ENCODE measurements at regions not wholly inside any gene's neighbourhood (a gene's known extent, or its start where the extent isn't known, plus 50 kb on each side); places are given as distances from the start of the nearest gene placed in this dataset.

GRCh38 chr5:43993634-43994351 lies 390.8 kb downstream of the NNT start:
- TF ChIP-seq RBM17 (IDR thresholded peaks at IDR 0.05; ENCODE audit: borderline replicate concordance, low read depth, low read length) (no peak), BHLHE40 (IDR thresholded peaks at IDR 0.05; ENCODE audit: low read length) (no peak), NKRF (IDR thresholded peaks at IDR 0.05; ENCODE audit: borderline replicate concordance) (no peak), POLR3A (IDR thresholded peaks at IDR 0.05; ENCODE audit: borderline replicate concordance, extremely low read depth, insufficient read depth, insufficient read length) (no peak), KAT8 (IDR thresholded peaks at IDR 0.05; ENCODE audit: low read depth) (no peak)
- Histone ChIP-seq H3K9ac (ENCODE audit: insufficient read depth in 1 of 2, low read depth in 2 of 2, low read length in 2 of 2) (no peak overlapping the region), H3K4me2 (ENCODE audit: insufficient read depth, low read length) (no peak overlapping the region), H3K36me3 (ENCODE audit: control insufficient read depth, insufficient read depth, low read length) (no peaks in the 10 kb centered on the region), H3K27ac (ENCODE audit: extremely low read depth, low read depth, low read length) (no peak overlapping the region), H3K4me3 (no peak overlapping the region), H3K79me2 (ENCODE audit: control insufficient read depth, insufficient read depth, low read length) (no peaks in the 10 kb centered on the region), H3K27me3 (ENCODE audit: control insufficient read depth in 2 of 2, insufficient read depth in 2 of 2, low read length in 2 of 2) (no peaks in the 10 kb centered on the region), H4K20me1 (replicated peaks; ENCODE audit: control insufficient read depth, insufficient read depth, low read length) (no peaks in the 10 kb centered on the region), H3K9me1 (ENCODE audit: control insufficient read depth, insufficient read depth, low read length) (no peaks in the 10 kb centered on the region), H2AFZ (ENCODE audit: low read depth, low read length) (no peak overlapping the region), H3K9me3 (replicated peaks; ENCODE audit: control insufficient read depth, insufficient read depth, low read depth, low read length) (no peaks in the 10 kb centered on the region; the same call in 1 of the 2 replicates), H3K4me1 (replicated peaks in 1 of 2; ENCODE audit: control insufficient read depth in 2 of 2, insufficient read depth in 2 of 2, low read length in 2 of 2) (no peaks in the 10 kb centered on the region)
- in situ Hi-C loops (cut with MboI) (no loop called here), intact Hi-C loops (cut with micrococcal nuclease) (no loop called here)
- 2% methylated on average over 9 of the region's 9 CpGs for WGBS (ENCODE audit: insufficient coverage, low coverage, missing lambda C conversion rate)
- no peak for DNase-seq (ENCODE audit: extremely low read depth in 1 of 4, low spot score in 3 of 4)
- no peak for ATAC-seq
- ChIA-PET POLR2A (interaction anchor here (0.6 kb wide), 1 partner anchor 671 kb away, joined by 3 read pairs; no protein-coding TSS in a partner anchor), CTCF (ENCODE audit: low intra/inter-chr PET ratio) (no interaction called here)
- FAIRE-seq = no peak
- BruUV-seq (replicated peaks) = no TSS peak
